Common myeloid progenitor, CD34-positive (primary cell): ENCODE measurements at regions not wholly inside any gene's neighbourhood (a gene's known extent, or its start where the extent isn't known, plus 50 kb on each side); places are given as distances from the start of the nearest gene placed in this dataset.

Experiments used
- CTCF ChIA-PET: fragments of 350-600 bp; sonication (Branson Sonifier 250); formaldehyde crosslinking; loops from one replicate; lab custom pipeline; 2021; ENCODE audit warnings: antibody characterized with exemption; lab: Charles Lee
- POLR2A ChIA-PET: fragments of 350-600 bp; sonication (Branson Sonifier 250); formaldehyde crosslinking; loops from one replicate; lab custom pipeline; 2021; ENCODE audit warnings: antibody characterized with exemption; lab: Charles Lee
- DNase-seq, 3 donors: peaks; one replicate each; pipeline versions ENCODE4 v3.0.0 to v3.0.0-alpha.2; 2013
- H3K27ac ChIP-seq, 2 experiments: 1 replicate in 1 of 2; 2 replicates in 1 of 2; pipeline ENCODE4 v1.7.0; 2013; ENCODE audit warnings: inconsistent platforms in 2 of 2, low read length in 2 of 2, mild to moderate bottlenecking in 2 of 2, low read depth in 1 of 2, moderate library complexity in 1 of 2; ENCODE audit not compliant: severe bottlenecking in 2 of 2, insufficient read depth in 1 of 2, poor library complexity in 1 of 2
- H3K27me3 ChIP-seq, 5 experiments: replicated peaks in 2 of 5; 1 replicate in 3 of 5; 2 replicates in 2 of 5; pipeline versions ENCODE4 v1.6.1 to v1.7.0; 2013; ENCODE audit warnings: low read length in 4 of 5, mild to moderate bottlenecking in 2 of 5, moderate library complexity in 2 of 5, inconsistent platforms in 1 of 5; ENCODE audit not compliant: insufficient read depth in 5 of 5, control insufficient read depth in 4 of 5
- H3K36me3 ChIP-seq, 4 experiments: 1 replicate in 2 of 4; 2 replicates in 2 of 4; pipeline versions ENCODE4 v1.6.1 to v1.7.0; 2013; ENCODE audit warnings: low read length in 3 of 4, control low read depth in 1 of 4, mild to moderate bottlenecking in 1 of 4; ENCODE audit not compliant: control insufficient read depth in 4 of 4, insufficient read depth in 4 of 4
- H3K4me1 ChIP-seq, 4 experiments: 1 replicate in 3 of 4; 2 replicates in 1 of 4; pipeline versions ENCODE4 v1.6.1 to v1.7.1; 2013; ENCODE audit warnings: low read length in 3 of 4, mild to moderate bottlenecking in 3 of 4, control low read depth in 1 of 4, inconsistent platforms in 1 of 4, moderate library complexity in 1 of 4; ENCODE audit not compliant: control insufficient read depth in 4 of 4, insufficient read depth in 4 of 4; ENCODE audit errors: control extremely low read depth in 1 of 4
- H3K4me3 ChIP-seq, 7 experiments: 1 replicate in 4 of 7; 2 replicates in 3 of 7; pipeline versions ENCODE4 v1.5.1 to v1.7.0; 2013; ENCODE audit warnings: mild to moderate bottlenecking in 7 of 7, low read length in 6 of 7, moderate library complexity in 6 of 7, inconsistent platforms in 2 of 7, low read depth in 2 of 7, control low read depth in 1 of 7; ENCODE audit not compliant: insufficient read depth in 4 of 7, control insufficient read depth in 1 of 7; ENCODE audit errors: extremely low read depth in 1 of 7
- H3K9me3 ChIP-seq, 5 experiments: 1 replicate in 4 of 5; 2 replicates in 1 of 5; pipeline versions ENCODE4 v1.6.1 to v1.7.1; 2013; ENCODE audit warnings: low read length in 4 of 5, mild to moderate bottlenecking in 2 of 5, inconsistent platforms in 1 of 5, low read depth in 1 of 5, moderate library complexity in 1 of 5; ENCODE audit not compliant: control insufficient read depth in 4 of 5, insufficient read depth in 2 of 5; ENCODE audit errors: control extremely low read depth in 1 of 5
- WGBS: methylation state at CpG from one replicate; pipeline ENCODE4 v1.1.5; 2013; ENCODE audit not compliant: insufficient coverage; 5-methylcytosine and 5-hydroxymethylcytosine counted together

- WGBS = no CpG with 5 or more reads among the region's 1 CpG
- H3K27me3 ChIP-seq = no peaks in the 10 kb centered on the region
- no peaks in the 10 kb centered on the region for H3K36me3 ChIP-seq
- H3K4me1 ChIP-seq = no peaks in the 10 kb centered on the region
- peaks cover 0 to 23% (median 6%) of the 10 kb centered on the region in 5 experiments for H3K9me3 ChIP-seq
- H3K4me3 ChIP-seq = no peak overlapping the region
- ChIA-PET CTCF (no interaction called here), POLR2A (no interaction called here)
- no peak for DNase-seq
- H3K27ac ChIP-seq = no peak overlapping the region
Observed at GRCh38 chr14:35456261-35456660, 51.7 kb upstream of the NFKBIA start.

- H3K27ac ChIP-seq = no peak overlapping the region
- H3K27me3 ChIP-seq = no peaks in the 10 kb centered on the region
Observed at GRCh38 chr14:35458442-35458841, 53.9 kb upstream of the NFKBIA start.

GRCh38 chr14:35459776-35460175 is 55.2 kb upstream of the NFKBIA start:
- ChIA-PET CTCF (interaction anchor here (1.0 kb wide), 2 partner anchors 44 to 346 kb away, joined by 3 read pairs; no protein-coding TSS in a partner anchor), POLR2A (no interaction called here)
- Histone ChIP-seq H3K36me3 (no peaks in the 10 kb centered on the region), H3K4me3 (no peak overlapping the region), H3K27me3 (no peaks in the 10 kb centered on the region), H3K9me3 (peaks cover 0 to 23% (median 6%) of the 10 kb centered on the region in 5 experiments), H3K27ac (no peak overlapping the region), H3K4me1 (peaks cover 0 to 2% (median 0%) of the 10 kb centered on the region in 4 experiments)
- no peak for DNase-seq
- 100% methylated on average over 3 of the region's 3 CpGs for WGBS

More at GRCh38 chr14:35458442-35458841, 53.9 kb upstream of the NFKBIA start:
- CTCF ChIA-PET = no interaction called here
- POLR2A ChIA-PET = no interaction called here
- peaks cover 0 to 23% (median 6%) of the 10 kb centered on the region in 5 experiments for H3K9me3 ChIP-seq
- 93% methylated on average over 1 of the region's 1 CpG for WGBS
- no peaks in the 10 kb centered on the region for H3K36me3 ChIP-seq
- no peak overlapping the region for H3K4me3 ChIP-seq
- DNase-seq = peak; percentile 5 to 17 (median 8)
- no peaks in the 10 kb centered on the region for H3K4me1 ChIP-seq

- ChIA-PET POLR2A (no interaction called here), CTCF (no interaction called here)
- peak in 2 of 3 donors; percentile 13 to 21 for DNase-seq
- 0% methylated on average over 1 of the region's 3 CpGs for WGBS
- no peak overlapping the region for H3K27ac ChIP-seq
- H3K9me3 ChIP-seq = peaks cover 0 to 9% (median under 1%) of the 10 kb centered on the region in 5 experiments
- H3K4me1 ChIP-seq = no peaks in the 10 kb centered on the region
- H3K36me3 ChIP-seq = no peaks in the 10 kb centered on the region
- H3K27me3 ChIP-seq = peaks cover 0 to 5% (median 0%) of the 10 kb centered on the region in 5 experiments
- H3K4me3 ChIP-seq = no peak overlapping the region
Observed at GRCh38 chr14:35470755-35471154, 63.2 kb upstream of the INSM2 start.

- Histone ChIP-seq H3K9me3 (peaks cover 0 to under 1% (median 0%) of the 10 kb centered on the region in 5 experiments), H3K27me3 (peaks cover 0 to 5% (median 0%) of the 10 kb centered on the region in 5 experiments), H3K4me1 (no peaks in the 10 kb centered on the region), H3K27ac (no peak overlapping the region), H3K4me3 (no peak overlapping the region), H3K36me3 (no peaks in the 10 kb centered on the region)
- no peak for DNase-seq
- WGBS = no CpG with 5 or more reads among the region's 3 CpGs
- POLR2A ChIA-PET = no interaction called here
- CTCF ChIA-PET = no interaction called here
Observed at GRCh38 chr14:35471803-35472202, 62.2 kb upstream of the INSM2 start.

GRCh38 chr14:35474323-35474722 is 59.6 kb upstream of the INSM2 start:
- no peaks in the 10 kb centered on the region for H3K4me1 ChIP-seq
- ChIA-PET POLR2A (no interaction called here), CTCF (no interaction called here)
- H3K27me3 ChIP-seq = peaks cover 0 to 8% (median 0%) of the 10 kb centered on the region in 5 experiments
- DNase-seq = no peak
- no peaks in the 10 kb centered on the region for H3K36me3 ChIP-seq
- H3K27ac ChIP-seq = no peak overlapping the region
- WGBS = no CpG with 5 or more reads among the region's 1 CpG
- H3K4me3 ChIP-seq = no peak overlapping the region
- no peaks in the 10 kb centered on the region for H3K9me3 ChIP-seq

- CTCF ChIA-PET = interaction anchor here (0.6 kb wide), 1 partner anchor 204 kb away, joined by 3 read pairs; no protein-coding TSS in a partner anchor
- Histone ChIP-seq H3K36me3 (no peaks in the 10 kb centered on the region), H3K4me3 (no peak overlapping the region), H3K27me3 (peaks cover 0 to 3% (median 0%) of the 10 kb centered on the region in 5 experiments), H3K27ac (no peak overlapping the region), H3K4me1 (no peaks in the 10 kb centered on the region), H3K9me3 (no peaks in the 10 kb centered on the region)
- no peak for DNase-seq
- 86% methylated on average over 1 of the region's 7 CpGs for WGBS
- POLR2A ChIA-PET = no interaction called here
Observed at GRCh38 chr14:35480119-35480769, 53.7 kb upstream of the INSM2 start.
